A549 (cell line): ENCODE measurements at regions not wholly inside any gene's neighbourhood (a gene's known extent, or its start where the extent isn't known, plus 50 kb on each side); places are given as distances from the start of the nearest gene placed in this dataset.
A peak's percentile ranks its signal among the peaks of the same experiment; 100 is the strongest.

ENCODE experiments used
- ATAC-seq, 2 experiments: fragments of 200-7000 bp in 1 of 2; fragments of >200 bp in 1 of 2; cut with Nextera tagmentation in 1 of 2; cut with Tn5 transposase in 1 of 2; 3 replicates each; pipeline versions ENCODE4 v1.8.0 to v1.9.1; 2018 to 2020; ENCODE audit warnings: mild to moderate bottlenecking in 1 of 2, moderate library complexity in 1 of 2
- CTCF ChIA-PET: fragments of 300-600 bp; sonication (Branson Sonifier 250); formaldehyde crosslinking; extraction: SDS; loops from one replicate; lab custom pipeline; 2021; ENCODE audit warnings: antibody characterized with exemption, inconsistent platforms; lab: Yijun Ruan, JAX
- POLR2A ChIA-PET: fragments of 350-600 bp; formaldehyde crosslinking; extraction: SDS; loops from one replicate; lab custom pipeline; 2021; ENCODE audit warnings: antibody characterized with exemption, inconsistent platforms; lab: Yijun Ruan, JAX
- DNase-seq, 2 experiments: peaks; one replicate each; pipeline versions ENCODE4 v3.0.0 to v3.0.0-alpha.2; 2011 to 2016; ENCODE audit warnings: low read depth in 1 of 2, low spot score in 1 of 2
- FAIRE-seq: peaks from 2 replicates; lab custom pipeline; 2011; peaks lifted over from hg19 to GRCh38; lab: Jason Lieb, UNC
- H3K27ac ChIP-seq, 2 experiments: fragments of >200 bp; sonication (Bioruptor Twin); formaldehyde crosslinking; 3 replicates each; pipeline ENCODE4 v1.5.1; 2016 to 2017
- H3K4me1 ChIP-seq: fragments of >200 bp; sonication (Bioruptor Twin); formaldehyde crosslinking; 3 replicates; pipeline ENCODE4 v1.6.1; 2016
- H3K4me2 ChIP-seq: fragments of >200 bp; sonication (Bioruptor Twin); formaldehyde crosslinking; 3 replicates; pipeline ENCODE4 v1.6.1; 2016
- H3K4me3 ChIP-seq: fragments of >200 bp; sonication (Bioruptor Twin); formaldehyde crosslinking; 3 replicates; pipeline ENCODE4 v1.5.1; 2016
- H3K9me3 ChIP-seq: fragments of >200 bp; sonication (Bioruptor Twin); formaldehyde crosslinking; 3 replicates; pipeline ENCODE4 v1.6.1; 2016
- BHLHE40 ChIP-seq: IDR thresholded peaks from 2 replicates; pipeline ENCODE4 v1.6.1; 2012; ENCODE audit warnings: low read depth, low read length, inconsistent platforms
- CEBPB ChIP-seq, 2 experiments: fragments of >200 bp in 1 of 2; sonication (Bioruptor Twin) in 1 of 2; formaldehyde crosslinking in 1 of 2; IDR thresholded peaks; 2 replicates each; pipeline ENCODE4 v1.6.1; 2012 to 2016
- CHD4 ChIP-seq: fragments of 200-600 bp; sonication (generic); IDR thresholded peaks from 2 replicates; pipeline ENCODE4 v1.6.1; 2016; ENCODE audit warnings: antibody characterized with exemption, mild to moderate bottlenecking, borderline replicate concordance
- CTCF ChIP-seq: fragments of >200 bp; sonication (Bioruptor Twin); formaldehyde crosslinking; IDR thresholded peaks from 3 replicates; pipeline ENCODE4 v1.5.1; 2016
- EHF ChIP-seq: fragments of 250-450 bp; sonication (Bioruptor Pico); IDR thresholded peaks from 2 replicates; pipeline ENCODE4 v1.5.0; 2020; ENCODE audit warnings: mild to moderate bottlenecking
- ELK1 ChIP-seq: fragments of 150-350 bp; IDR thresholded peaks from 2 replicates; pipeline ENCODE4 v1.6.1; 2014; ENCODE audit warnings: low read depth, mild to moderate bottlenecking, low read length
- FOSL2 ChIP-seq, 2 experiments: fragments of 450-650 bp in 1 of 2; fragments of >200 bp in 1 of 2; sonication (Bioruptor Twin) in 1 of 2; formaldehyde crosslinking; IDR thresholded peaks; 2 replicates each; pipeline versions ENCODE4 v1.5.0 to v1.6.1; 2016 to 2020; ENCODE audit warnings: mild to moderate bottlenecking in 1 of 2, moderate library complexity in 1 of 2
- FOXS1 ChIP-seq: fragments of 250-450 bp; sonication (Bioruptor Pico); IDR thresholded peaks from 2 replicates; pipeline ENCODE4 v1.5.0; 2020; ENCODE audit warnings: mild to moderate bottlenecking, moderate library complexity
- GATA3 ChIP-seq: IDR thresholded peaks from 2 replicates; pipeline ENCODE4 v1.6.1; 2012; ENCODE audit warnings: borderline replicate concordance
- HEYL ChIP-seq: fragments of 250-450 bp; sonication (Bioruptor Pico); IDR thresholded peaks from 2 replicates; pipeline ENCODE4 v1.8.0; 2021; ENCODE audit warnings: mild to moderate bottlenecking, moderate library complexity
- HOXB13 ChIP-seq: fragments of 250-450 bp; sonication (Bioruptor Pico); IDR thresholded peaks from 2 replicates; pipeline ENCODE4 v1.5.0; 2020; ENCODE audit warnings: low read depth, mild to moderate bottlenecking, moderate library complexity
- HOXB5 ChIP-seq: fragments of 250-450 bp; sonication (Bioruptor Pico); IDR thresholded peaks from 2 replicates; pipeline ENCODE4 v1.5.0; 2020; ENCODE audit warnings: mild to moderate bottlenecking, moderate library complexity
- JUN ChIP-seq, 2 experiments: fragments of >200 bp; sonication (Bioruptor Twin); formaldehyde crosslinking; IDR thresholded peaks; 2 replicates in 1 of 2; 3 replicates in 1 of 2; pipeline ENCODE4 v1.6.1; 2016 to 2017
- JUNB ChIP-seq: fragments of >200 bp; sonication (Bioruptor Twin); formaldehyde crosslinking; IDR thresholded peaks from 2 replicates; pipeline ENCODE4 v1.6.1; 2016
- KDM1A ChIP-seq: fragments of 200-600 bp; sonication (generic); IDR thresholded peaks from 2 replicates; pipeline ENCODE4 v1.6.1; 2016; ENCODE audit warnings: low read depth, mild to moderate bottlenecking
- MAX ChIP-seq: IDR thresholded peaks from 2 replicates; pipeline ENCODE4 v1.6.1; 2012
- NFE2L2 ChIP-seq: fragments of 150-350 bp; conservative IDR thresholded peaks from 2 replicates; pipeline ENCODE4 v1.6.1; 2014; ENCODE audit warnings: low read length
- PBX3 ChIP-seq: IDR thresholded peaks from 2 replicates; pipeline ENCODE4 v1.6.1; 2012
- POLR2A ChIP-seq: IDR thresholded peaks from 2 replicates; pipeline ENCODE4 v1.6.1; 2012; ENCODE audit warnings: mild to moderate bottlenecking, low read length
- POLR2AphosphoS2 ChIP-seq: conservative IDR thresholded peaks from 2 replicates; pipeline ENCODE4 v1.6.1; 2012; ENCODE audit warnings: low read length, improper control_type of control experiment, inconsistent platforms
- RAD21 ChIP-seq, 2 experiments: fragments of >200 bp in 1 of 2; sonication (Bioruptor Twin) in 1 of 2; formaldehyde crosslinking in 1 of 2; IDR thresholded peaks in 1 of 2; conservative IDR thresholded peaks in 1 of 2; 2 replicates in 1 of 2; 3 replicates in 1 of 2; pipeline ENCODE4 v1.6.1; 2012 to 2018; ENCODE audit warnings: inconsistent platforms in 1 of 2
- RARB ChIP-seq: fragments of 250-450 bp; sonication (Bioruptor Pico); IDR thresholded peaks from 2 replicates; pipeline ENCODE4 v1.8.0; 2021; ENCODE audit warnings: mild to moderate bottlenecking, moderate library complexity
- RCOR1 ChIP-seq: fragments of 150-350 bp; IDR thresholded peaks from 2 replicates; pipeline ENCODE4 v1.6.1; 2014; ENCODE audit warnings: antibody characterized with exemption, low read length, low read depth
- RFX5 ChIP-seq: fragments of 450-650 bp; IDR thresholded peaks from 2 replicates; pipeline ENCODE4 v1.7.1; 2014; ENCODE audit warnings: antibody characterized with exemption, mild to moderate bottlenecking, moderate library complexity
- RNF2 ChIP-seq: fragments of 200-600 bp; sonication (generic); IDR thresholded peaks from 2 replicates; pipeline ENCODE4 v1.6.1; 2016; ENCODE audit warnings: low read depth, mild to moderate bottlenecking, antibody characterized with exemption, moderate library complexity, borderline replicate concordance
- USF2 ChIP-seq: fragments of 450-650 bp; IDR thresholded peaks from 2 replicates; pipeline ENCODE4 v1.6.1; 2014; ENCODE audit warnings: antibody characterized with exemption
- ZC3H11A ChIP-seq: fragments of 450-650 bp; IDR thresholded peaks from 2 replicates; pipeline ENCODE4 v1.6.1; 2014; ENCODE audit warnings: antibody characterized with exemption, mild to moderate bottlenecking
- WGBS: methylation state at CpG from one replicate; pipeline ENCODE4 v1.1.6; 2017; ENCODE audit errors: missing lambda C conversion rate; 5-methylcytosine and 5-hydroxymethylcytosine counted together

- no peak for TF ChIP-seq POLR2AphosphoS2
- no peak for TF ChIP-seq MAX
- TF ChIP-seq RARB (CRISPR knock-in tag) = no peak
- no peak for TF ChIP-seq NFE2L2
- no peak for TF ChIP-seq HEYL (CRISPR knock-in tag)
Measured at GRCh38 chr15:70597945-70598344, 165.4 kb downstream of the UACA start (continued).

GRCh38 chr15:70597056-70597603, 166.2 kb downstream of the UACA start:
- no peak for TF ChIP-seq HEYL (CRISPR knock-in tag)
- no peak for TF ChIP-seq RFX5
- no peak for TF ChIP-seq JUNB
- TF ChIP-seq MAX = 0 out of 2 replicates have a peak, but pooled peaks have one; percentile 31
- no peak for TF ChIP-seq JUN (IDR thresholded peaks at IDR 0.05)
- TF ChIP-seq, all 56 proteins: peak for 1
- H3K4me3 ChIP-seq = no peak overlapping the region
- H3K4me1 ChIP-seq = peaks cover 20% of the 10 kb centered on the region
- FAIRE-seq = no peak
- DNase-seq = peak in 1 of 2 experiments; percentile 69
- H3K9me3 ChIP-seq = peaks cover 32% of the 10 kb centered on the region; the same call in 2 of the 3 replicates
- H3K4me2 ChIP-seq = peak overlapping the region; percentile 49
- peak overlapping the region; percentile 60 to 69 for H3K27ac ChIP-seq
- ATAC-seq = peak; percentile 80 to 91; a peak in 5 of 6 replicates
- WGBS = 29% methylated on average over 5 of the region's 5 CpGs
- ChIA-PET CTCF (interaction anchor here (1.2 to 3.0 kb wide), 4 partner anchors 10 to 28 kb away, joined by 3 to 24 read pairs (median 8); no protein-coding TSS in a partner anchor), POLR2A (interaction anchor here (0.8 kb wide), 1 partner anchor 1040 kb away, joined by 5 read pairs; no protein-coding TSS in a partner anchor)

- DNase-seq (peak; percentile 75 to 82), FAIRE-seq (peak; percentile 90), ATAC-seq (peak; percentile 95)
- Histone ChIP-seq H3K27ac (peak overlapping the region; percentile 60 to 69), H3K4me1 (peaks cover 20% of the 10 kb centered on the region), H3K4me3 (no peak overlapping the region), H3K9me3 (peaks cover 32% of the 10 kb centered on the region; the same call in 2 of the 3 replicates), H3K4me2 (peak overlapping the region; percentile 49)
- 68% methylated on average over 2 of the region's 2 CpGs for WGBS
- CTCF ChIA-PET = interaction anchor here (1.2 to 3.0 kb wide), 5 partner anchors 10 to 40 kb away, joined by 3 to 24 read pairs (median 7); no protein-coding TSS in a partner anchor
- POLR2A ChIA-PET = interaction anchor here (0.8 kb wide), 1 partner anchor 1039 kb away, joined by 5 read pairs; no protein-coding TSS in a partner anchor
- TF ChIP-seq POLR2A (no peak), FOSL2 (IDR thresholded peaks at IDR 0.05) (peak; percentile 59), FOSL2 (CRISPR knock-in tag; IDR thresholded peaks at IDR 0.05) (peak; percentile 81), CTCF (no peak), PBX3 (0 out of 2 replicates have a peak, but pooled peaks have one; percentile 62), BHLHE40 (no peak), NFE2L2 (no peak), EHF (CRISPR knock-in tag) (no peak), JUN (IDR thresholded peaks at IDR 0.05) (0 out of 5 replicates have a peak, but pooled peaks of 1 of the 2 experiments have one; percentile 49), RNF2 (no peak), RCOR1 (no peak), USF2 (no peak), HOXB13 (no peak), RARB (CRISPR knock-in tag) (no peak), RAD21 (conservative IDR thresholded peaks at IDR 0.05 in 1 of 2, IDR thresholded peaks at IDR 0.05 in 1 of 2) (0 out of 5 replicates have a peak, but pooled peaks of 1 of the 2 experiments have one; percentile 12), ZC3H11A (no peak), JUNB (peak; percentile 75), HOXB5 (peak; percentile 93; the same call in 1 of the 2 replicates), FOXS1 (no peak), GATA3 (no peak), KDM1A (no peak), CEBPB (IDR thresholded peaks at IDR 0.05) (peak in 1 of 2 experiments; percentile 65; a peak in 2 of 4 replicates), MAX (no peak), CHD4 (no peak), ELK1 (no peak), HEYL (CRISPR knock-in tag) (no peak)
Measured at GRCh38 chr15:70596354-70597055, 166.9 kb downstream of the UACA start.
